Adrenal gland (tissue), 9 donors: ENCODE measurements at regions not wholly inside any gene's neighbourhood (a gene's known extent, or its start where the extent isn't known, plus 50 kb on each side); places are given as distances from the start of the nearest gene placed in this dataset.

Experiments
- DNase-seq, 7 donors: peaks; one replicate each; pipeline ENCODE4 v3.0.0-alpha.2; 2019 to 2020
- H3K27ac ChIP-seq, 5 donors: fragments of 200-600 bp; sonication (generic) in 4 of 5; 1 replicate in 3 of 5; 2 replicates in 2 of 5; pipeline versions ENCODE4 v1.5.1 to v1.8.0; 2016 to 2020; ENCODE audit warnings: mild to moderate bottlenecking in 1 of 5
- H3K27me3 ChIP-seq: fragments of 200-600 bp; 2 replicates; pipeline ENCODE4 v1.8.0; 2021
- H3K36me3 ChIP-seq, 2 donors: fragments of 200-600 bp; replicated peaks in 1 of 2; 1 replicate in 1 of 2; 2 replicates in 1 of 2; pipeline versions ENCODE4 v1.5.1 to v1.8.0; 2018 to 2022
- H3K4me1 ChIP-seq, 2 donors: fragments of 200-600 bp; replicated peaks in 1 of 2; 1 replicate in 1 of 2; 2 replicates in 1 of 2; pipeline versions ENCODE4 v1.5.1 to v1.8.0; 2018 to 2021
- H3K4me3 ChIP-seq, 4 donors: fragments of 200-600 bp; sonication (generic) in 3 of 4; one replicate each; pipeline ENCODE4 v1.5.1; 2016 to 2018
- H3K9me3 ChIP-seq, 3 donors: fragments of 200-600 bp; sonication (generic) in 1 of 3; replicated peaks in 1 of 3; 1 replicate in 2 of 3; 2 replicates in 1 of 3; pipeline versions ENCODE4 v1.5.1 to v1.8.0; 2016 to 2021
- CTCF ChIP-seq, 6 experiments: fragments of 450-650 bp in 4 of 6; fragments of 200-600 bp in 2 of 6; sonication (generic) in 1 of 6; IDR thresholded peaks; 1 replicate in 5 of 6; 2 replicates in 1 of 6; pipeline versions ENCODE4 v1.5.1 to v1.8.0; 2016 to 2021; ENCODE audit warnings: antibody characterized with exemption in 6 of 6, mild to moderate bottlenecking in 2 of 6, moderate library complexity in 1 of 6
- POLR2A ChIP-seq, 2 donors: fragments of 450-650 bp; IDR thresholded peaks; one replicate each; pipeline ENCODE4 v1.6.1; 2017; ENCODE audit warnings: antibody characterized with exemption in 2 of 2, mild to moderate bottlenecking in 2 of 2, moderate library complexity in 1 of 2
- WGBS, 4 donors: extraction: QIAGEN DNeasy Blood & Tissue Kit in 2 of 4; methylation state at CpG; one replicate each; pipeline versions ENCODE4 v1.1.5 to v1.1.7; 2013 to 2017; 5-methylcytosine and 5-hydroxymethylcytosine counted together
- intact Hi-C, 2 donors: fragments of 100-400 bp; cut with DNase I; formaldehyde crosslinking; loops; one replicate each; pipeline versions ENCODE4 v1.14.1 to v1.15.0; 2022 to 2023
- donor health status: healthy with polysubstance abuse.
- donor health status: Bipolar disorder and iron deficiency.
- donor health status: DM: yes; HTN: yes; CAD: no.
- donor health status: DM: no; HTN: no; CAD: no.
- donor health status: DM: no; HTN: no; CAD: no.

- no peak for TF ChIP-seq CTCF (IDR thresholded peaks at IDR 0.05)
- no peak for TF ChIP-seq POLR2A (IDR thresholded peaks at IDR 0.05)
- DNase-seq = no peak
- intact Hi-C loops = no loop called here
- Histone ChIP-seq H3K9me3 (peaks cover 0 to 2% (median 0%) of the 10 kb centered on the region in 3 donors), H3K27me3 (no peaks in the 10 kb centered on the region), H3K4me3 (no peak overlapping the region), H3K36me3 (no peaks in the 10 kb centered on the region), H3K27ac (no peak overlapping the region), H3K4me1 (no peaks in the 10 kb centered on the region)
- 42 to 75% (median 67%) methylated on average over 1 to 3 of the region's 3 CpGs for WGBS, 4 donors
These were observed 221.3 kb downstream of the MOXD1 start for GRCh38 chr6:132179955-132180354.

GRCh38 chr6:132174919-132175318, 223.7 kb upstream of the CCN2 start:
- Histone ChIP-seq H3K4me1 (no peaks in the 10 kb centered on the region), H3K9me3 (peaks cover 0 to 6% (median 0%) of the 10 kb centered on the region in 3 donors), H3K27ac (no peak overlapping the region), H3K4me3 (no peak overlapping the region), H3K27me3 (no peaks in the 10 kb centered on the region), H3K36me3 (no peaks in the 10 kb centered on the region)
- DNase-seq = no peak
- intact Hi-C loops = no loop called here
- TF ChIP-seq CTCF (IDR thresholded peaks at IDR 0.05) (no peak), POLR2A (IDR thresholded peaks at IDR 0.05) (no peak)
- 77 to 92% (median 90%) methylated on average over 3 of the region's 3 CpGs for WGBS, 4 donors

- no peak for DNase-seq
- H3K27ac ChIP-seq = no peak overlapping the region
- no peaks in the 10 kb centered on the region for H3K27me3 ChIP-seq
- H3K4me1 ChIP-seq = no peaks in the 10 kb centered on the region
- no peaks in the 10 kb centered on the region for H3K36me3 ChIP-seq
- WGBS, 4 donors = 66 to 73% (median 71%) methylated on average over 3 of the region's 3 CpGs
- intact Hi-C loops = no loop called here
- no peak overlapping the region for H3K4me3 ChIP-seq
- no peaks in the 10 kb centered on the region for H3K9me3 ChIP-seq
- TF ChIP-seq POLR2A (IDR thresholded peaks at IDR 0.05) (no peak), CTCF (IDR thresholded peaks at IDR 0.05) (no peak)
These were observed 217.8 kb upstream of the CCN2 start for GRCh38 chr6:132168961-132169360.

GRCh38 chr6:132167929-132168892, 217.0 kb upstream of the CCN2 start:
- Histone ChIP-seq H3K36me3 (no peaks in the 10 kb centered on the region), H3K4me3 (no peak overlapping the region), H3K27ac (no peak overlapping the region), H3K27me3 (no peaks in the 10 kb centered on the region), H3K9me3 (no peaks in the 10 kb centered on the region), H3K4me1 (no peaks in the 10 kb centered on the region)
- DNase-seq = no peak
- 49 to 58% (median 54%) methylated on average over 4 of the region's 4 CpGs for WGBS, 4 donors
- intact Hi-C loops = no loop called here
- TF ChIP-seq CTCF (IDR thresholded peaks at IDR 0.05) (no peak), POLR2A (IDR thresholded peaks at IDR 0.05) (no peak)
